ENCODE measurements at regions not wholly inside any gene's neighbourhood (a gene's known extent, or its start where the extent isn't known, plus 50 kb on each side); places are given as distances from the start of the nearest gene placed in this dataset.

GRCh38 chr2:204012072-204012653 lies 75.6 kb downstream of the ICOS start:
- no peak for DNase-seq (ENCODE audit: low read depth)

- no peak for DNase-seq (ENCODE audit: low read depth)
Measured at GRCh38 chr2:204015118-204015843, 78.7 kb downstream of the ICOS start.

GRCh38 chr2:204018717-204019116 lies 82.2 kb downstream of the ICOS start:
- DNase-seq (ENCODE audit: low read depth), result no peak

GRCh38 chr2:204019572-204020501 lies 83.3 kb downstream of the ICOS start:
- DNase-seq (ENCODE audit: low read depth), result peak; percentile 65

GRCh38 chr2:204021290-204022081 lies 84.9 kb downstream of the ICOS start:
- no peak for DNase-seq (ENCODE audit: low read depth)

GRCh38 chr2:204022550-204022949 lies 86.0 kb downstream of the ICOS start:
- no peak for DNase-seq (ENCODE audit: low read depth)

GRCh38 chr2:204023088-204023487 lies 86.5 kb downstream of the ICOS start:
- DNase-seq (ENCODE audit: low read depth), result no peak

- peak; percentile 39 for DNase-seq (ENCODE audit: low read depth)
Measured at GRCh38 chr2:204024503-204024902, 87.9 kb downstream of the ICOS start.

- DNase-seq (ENCODE audit: low read depth), result no peak
Measured at GRCh38 chr2:204024906-204025475, 88.4 kb downstream of the ICOS start.

- DNase-seq (ENCODE audit: low read depth), result no peak
Measured at GRCh38 chr2:204026294-204026693, 89.7 kb downstream of the ICOS start.

- DNase-seq (ENCODE audit: low read depth), result peak; percentile 83
Measured at GRCh38 chr2:204027091-204027490, 90.5 kb downstream of the ICOS start.

GRCh38 chr2:204030322-204030721 lies 93.8 kb downstream of the ICOS start:
- no peak for DNase-seq (ENCODE audit: low read depth)

- DNase-seq (ENCODE audit: low read depth), result no peak
Measured at GRCh38 chr2:204031056-204031455, 94.5 kb downstream of the ICOS start.

- no peak for DNase-seq (ENCODE audit: low read depth)
Measured at GRCh38 chr2:204032301-204032700, 95.7 kb downstream of the ICOS start.

GRCh38 chr2:204033611-204034495 lies 97.3 kb downstream of the ICOS start:
- no peak for DNase-seq (ENCODE audit: low read depth)

- no peak for DNase-seq (ENCODE audit: low read depth)
Measured at GRCh38 chr2:204036706-204037105, 100.1 kb downstream of the ICOS start.

- no peak for DNase-seq (ENCODE audit: low read depth)
Measured at GRCh38 chr2:204037286-204037685, 100.7 kb downstream of the ICOS start.

- DNase-seq (ENCODE audit: low read depth), result no peak
Measured at GRCh38 chr2:204039298-204039838, 102.8 kb downstream of the ICOS start.

GRCh38 chr2:204040016-204040415 lies 103.5 kb downstream of the ICOS start:
- DNase-seq (ENCODE audit: low read depth), result no peak

GRCh38 chr2:204042401-204042800 lies 105.8 kb downstream of the ICOS start:
- no peak for DNase-seq (ENCODE audit: low read depth)
